ENCODE measurements at regions not wholly inside any gene's neighbourhood (a gene's known extent, or its start where the extent isn't known, plus 50 kb on each side); places are given as distances from the start of the nearest gene placed in this dataset.

- no peak for TF ChIP-seq POLR2A (IDR thresholded peaks at IDR 0.05)
- no peak for TF ChIP-seq CTCF (IDR thresholded peaks at IDR 0.05)
- TF ChIP-seq POLR2AphosphoS5 (IDR thresholded peaks at IDR 0.05) = no peak
Observed at GRCh38 chr6:147859071-147859470, 350.6 kb downstream of the SAMD5 start.

All from breast epithelium (tissue), 3 donors.